HepG2 (cell line): ENCODE measurements at regions not wholly inside any gene's neighbourhood (a gene's known extent, or its start where the extent isn't known, plus 50 kb on each side); places are given as distances from the start of the nearest gene placed in this dataset.
A peak's percentile ranks its signal among the peaks of the same experiment; 100 is the strongest.

Experiments used
- ATAC-seq: fragments of 200-7000 bp; cut with Tn5 transposase; 3 replicates; pipeline ENCODE4 v1.9.1; 2020; ENCODE audit warnings: mild to moderate bottlenecking, moderate library complexity
- BruUV-seq: library from RNA; stranded (reverse); fragments of 400-500 nt; replicated peaks from 2 replicates; lab custom pipeline; 2021; lab: Mats Ljungman, UMichigan
- CTCF ChIA-PET: fragments of 300-600 bp; formaldehyde crosslinking; extraction: SDS; loops from one replicate; lab custom pipeline; 2021; ENCODE audit warnings: low total read pairs, inconsistent platforms, low intra/inter-chr PET ratio; lab: Yijun Ruan, JAX
- POLR2A ChIA-PET: fragments of 350-600 bp; sonication (Branson Sonifier 250); formaldehyde crosslinking; loops from one replicate; lab custom pipeline; 2020; ENCODE audit warnings: antibody characterized with exemption, inconsistent platforms; lab: Yijun Ruan, JAX
- DNase-seq: peaks from one replicate; pipeline ENCODE4 v3.0.0-alpha.2; 2015; ENCODE audit warnings: low spot score
- FAIRE-seq: peaks from 3 replicates; lab custom pipeline; 2011; peaks lifted over from hg19 to GRCh38; lab: Jason Lieb, UNC
- H2AFZ ChIP-seq: one replicate; pipeline ENCODE4 v1.6.1; 2011; ENCODE audit warnings: low read length, inconsistent platforms
- H3K27ac ChIP-seq: fragments of 300-600 bp; 3 replicates; pipeline ENCODE4 v1.8.0; 2011; ENCODE audit warnings: mixed run types, mild to moderate bottlenecking, mixed read lengths, low read length, inconsistent platforms; ENCODE audit not compliant: insufficient read depth; ENCODE audit errors: extremely low read length
- H3K27me3 ChIP-seq, 2 experiments: fragments of 200-600 bp in 1 of 2; 2 replicates in 1 of 2; 3 replicates in 1 of 2; pipeline versions ENCODE4 v1.6.0 to v1.8.0; 2011; ENCODE audit warnings: low read length in 2 of 2, mild to moderate bottlenecking in 2 of 2, moderate library complexity in 2 of 2, inconsistent platforms in 1 of 2; ENCODE audit not compliant: insufficient read depth in 2 of 2, control insufficient read depth in 1 of 2
- H3K36me3 ChIP-seq, 2 experiments: fragments of 200-600 bp in 1 of 2; replicated peaks in 1 of 2; 2 replicates in 1 of 2; 3 replicates in 1 of 2; pipeline versions ENCODE4 v1.5.1 to v1.8.0; 2011; ENCODE audit warnings: low read length in 2 of 2, inconsistent platforms in 1 of 2; ENCODE audit not compliant: insufficient read depth in 2 of 2, control insufficient read depth in 1 of 2
- H3K4me1 ChIP-seq: 2 replicates; pipeline ENCODE4 v1.5.1; 2012; ENCODE audit warnings: low read length, inconsistent platforms; ENCODE audit not compliant: insufficient read depth
- H3K4me2 ChIP-seq: 2 replicates; pipeline ENCODE4 v1.6.0; 2011; ENCODE audit warnings: low read depth, low read length, inconsistent platforms
- H3K4me3 ChIP-seq, 3 experiments: fragments of 200-600 bp in 1 of 3; sonication (generic), shearing (Covaris generic) in 1 of 3; replicated peaks in 1 of 3; 2 replicates each; pipeline ENCODE4 v1.5.1; 2011 to 2016; ENCODE audit warnings: low read length in 3 of 3, inconsistent platforms in 2 of 3, low read depth in 2 of 3, mild to moderate bottlenecking in 2 of 3, control low read depth in 1 of 3, mixed read lengths in 1 of 3; ENCODE audit not compliant: insufficient read depth in 1 of 3
- H3K79me2 ChIP-seq: one replicate; pipeline ENCODE4 v1.6.1; 2011; ENCODE audit warnings: low read length, inconsistent platforms; ENCODE audit not compliant: insufficient read depth
- H3K9ac ChIP-seq: 2 replicates; pipeline ENCODE4 v1.6.0; 2011; ENCODE audit warnings: mild to moderate bottlenecking, low read depth, low read length, inconsistent platforms; ENCODE audit not compliant: insufficient read depth
- H3K9me3 ChIP-seq: 2 replicates; pipeline ENCODE4 v1.5.1; 2012; ENCODE audit warnings: mild to moderate bottlenecking, low read length
- H4K20me1 ChIP-seq: 2 replicates; pipeline ENCODE4 v1.6.0; 2011; ENCODE audit warnings: inconsistent platforms, mild to moderate bottlenecking, low read length, moderate library complexity; ENCODE audit not compliant: insufficient read depth
- ARID4A ChIP-seq: sonication (generic); formaldehyde crosslinking; IDR thresholded peaks from 2 replicates; pipeline ENCODE4 v1.5.0; 2020; ENCODE audit warnings: mild to moderate bottlenecking, missing genetic modification reagents, borderline replicate concordance
- CCDC6 ChIP-seq: sonication (generic); formaldehyde crosslinking; IDR thresholded peaks from 2 replicates; pipeline ENCODE4 v1.8.1; 2022; ENCODE audit warnings: mild to moderate bottlenecking, missing genetic modification reagents, moderate library complexity
- ETV5 ChIP-seq: IDR thresholded peaks from 2 replicates; pipeline ENCODE4 v1.6.1; 2018; ENCODE audit warnings: missing biosample characterization, missing genetic modification reagents, inconsistent platforms, borderline replicate concordance
- HNRNPK ChIP-seq: fragments of 200-400 bp; formaldehyde crosslinking; IDR thresholded peaks from 2 replicates; pipeline ENCODE4 v1.6.1; 2018; ENCODE audit warnings: low read length, low read depth, moderate library complexity, mild to moderate bottlenecking; ENCODE audit not compliant: poor library complexity, severe bottlenecking
- PLRG1 ChIP-seq: fragments of 450-650 bp; conservative IDR thresholded peaks from 2 replicates; pipeline ENCODE4 v1.6.1; 2016
- RFX5 ChIP-seq: IDR thresholded peaks from 2 replicates; pipeline ENCODE4 v1.6.1; 2011; ENCODE audit warnings: low read depth, low read length, improper control_type of control experiment
- SMYD3 ChIP-seq: sonication (generic); formaldehyde crosslinking; IDR thresholded peaks from 2 replicates; pipeline ENCODE4 v1.8.1; 2023; ENCODE audit warnings: mild to moderate bottlenecking, missing genetic modification reagents
- SNRNP70 ChIP-seq: fragments of 200-400 bp; formaldehyde crosslinking; IDR thresholded peaks from 2 replicates; pipeline ENCODE4 v1.6.1; 2017; ENCODE audit warnings: mild to moderate bottlenecking, low read depth, low read length, moderate library complexity
- TCF7L2 ChIP-seq: IDR thresholded peaks from 2 replicates; pipeline ENCODE4 v1.6.1; 2011; ENCODE audit warnings: mild to moderate bottlenecking, low read depth, low read length, moderate library complexity
- ZMAT3 ChIP-seq: sonication (generic); formaldehyde crosslinking; conservative IDR thresholded peaks from 2 replicates; pipeline ENCODE4 v1.7.0; 2021; ENCODE audit warnings: missing genetic modification reagents
- ZNF121 ChIP-seq: sonication (generic); formaldehyde crosslinking; IDR thresholded peaks from 2 replicates; pipeline ENCODE4 v1.5.0; 2020; ENCODE audit warnings: mild to moderate bottlenecking, missing genetic modification reagents
- ZNF282 ChIP-seq: fragments of 450-650 bp; IDR thresholded peaks from 2 replicates; pipeline ENCODE4 v1.6.1; 2018; ENCODE audit not compliant: partially characterized antibody
- ZNF563 ChIP-seq: sonication (generic); formaldehyde crosslinking; IDR thresholded peaks from 2 replicates; pipeline ENCODE4 v1.8.0; 2022; ENCODE audit warnings: mild to moderate bottlenecking, moderate library complexity, missing genetic modification reagents
- ZNF644 ChIP-seq: IDR thresholded peaks from 2 replicates; pipeline ENCODE4 v1.6.1; 2016; ENCODE audit warnings: low read depth
- ZNF839 ChIP-seq: sonication (generic); formaldehyde crosslinking; IDR thresholded peaks from 2 replicates; pipeline ENCODE4 v1.4.0; 2020; ENCODE audit warnings: missing genetic modification reagents, mild to moderate bottlenecking, borderline replicate concordance
- WGBS: methylation state at CpG from one replicate; pipeline ENCODE4 v1.1.6; 2017; ENCODE audit warnings: low lambda C conversion rate; 5-methylcytosine and 5-hydroxymethylcytosine counted together
- in situ Hi-C: cut with HindIII; loops from 2 replicates; pipeline ENCODE4 v1.10.0; 2017; ENCODE audit warnings: low pct_unique_long_range_greater_than_20kb; ENCODE audit not compliant: extremely low pct_ligation_motif_present
- intact Hi-C: fragments of 100-400 bp; cut with micrococcal nuclease; formaldehyde crosslinking; loops from one replicate; pipeline ENCODE4 v1.10.0; 2022; ENCODE audit not compliant: unreplicated experiment
- TF ChIP-seq, protein P1 (sequence below): sonication (generic); formaldehyde crosslinking; IDR thresholded peaks from 2 replicates; pipeline ENCODE4 v1.4.0; 2020; ENCODE audit warnings: missing genetic modification reagents

DNA sequence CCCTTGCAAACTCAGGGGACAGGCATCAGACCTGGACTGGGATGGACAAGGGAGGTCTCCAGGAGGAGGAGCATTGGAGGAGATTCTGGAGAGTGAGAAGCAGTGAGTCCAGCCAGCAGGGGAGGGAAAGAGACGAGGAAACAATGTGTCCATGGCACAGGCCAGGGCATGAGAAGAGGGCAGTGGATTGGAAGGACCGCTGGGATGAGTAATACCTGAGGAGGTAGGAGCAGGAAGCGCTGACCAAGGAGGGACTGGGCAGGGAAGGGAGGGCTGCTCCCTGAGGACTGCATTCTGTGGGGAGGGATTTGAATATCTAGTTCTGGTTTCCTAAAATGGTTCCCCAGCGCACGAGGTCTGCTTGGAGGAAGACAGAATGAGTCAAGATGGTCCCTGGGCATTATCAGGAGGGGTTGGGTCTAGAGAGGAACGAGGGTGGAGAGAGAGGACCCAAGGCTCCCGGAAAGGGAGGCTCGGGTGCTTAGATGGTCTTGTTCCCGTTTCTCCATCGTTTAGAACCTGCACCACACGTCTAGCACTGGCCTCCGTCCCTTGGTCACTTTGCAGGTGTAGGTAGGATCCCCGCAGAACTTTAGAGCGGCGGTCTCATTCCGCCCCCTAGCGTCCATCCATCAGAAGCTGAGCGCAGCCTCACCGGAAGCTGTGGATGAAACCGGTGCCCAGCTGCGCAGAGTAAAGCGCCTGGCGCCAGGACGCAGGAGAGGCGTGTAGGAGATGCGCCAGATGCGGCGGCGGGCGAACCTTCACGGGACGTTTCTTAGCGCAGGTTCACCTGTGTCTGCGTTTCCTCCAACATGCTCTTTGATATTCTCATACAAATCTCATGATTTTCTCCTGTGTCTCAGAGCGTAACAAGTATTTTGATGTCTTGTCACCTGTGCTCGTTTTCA is 190.7 kb upstream of the NDN start:
- Histone ChIP-seq H3K9me3 (no peaks in the 10 kb centered on the region), H3K79me2 (no peaks in the 10 kb centered on the region), H3K4me1 (no peaks in the 10 kb centered on the region), H2AFZ (no peak overlapping the region), H3K27me3 (no peaks in the 10 kb centered on the region; a peak in 1 of 5 replicates), H3K36me3 (no peaks in the 10 kb centered on the region), H3K27ac (no peak overlapping the region), H3K9ac (no peak overlapping the region), H3K4me2 (peak overlapping the region; percentile 48), H4K20me1 (no peaks in the 10 kb centered on the region), H3K4me3 (no peak overlapping the region; a peak in 1 of 6 replicates)
- BruUV-seq = no TSS peak
- ChIA-PET CTCF (interaction anchor here (1.1 to 3.5 kb wide), 5 partner anchors 21 to 248 kb away, joined by 3 to 17 read pairs (median 10); no protein-coding TSS in a partner anchor), POLR2A (no interaction called here)
- intact Hi-C loops = loop anchor here (1.0 kb wide), 2 partner anchors 235 to 380 kb away; no protein-coding TSS in a partner anchor
- WGBS = 12% methylated on average over 27 of the region's 36 CpGs
- in situ Hi-C loops = no loop called here
- ATAC-seq (peak; percentile 100), DNase-seq (peak; percentile 50), FAIRE-seq (peak; percentile 81)
- TF ChIP-seq ZNF644 (CRISPR knock-in tag) (no peak), RFX5 (no peak), SMYD3 (CRISPR knock-in tag) (no peak), ETV5 (CRISPR knock-in tag) (peak; percentile 78; the same call in 1 of the 2 replicates), TCF7L2 (no peak), CCDC6 (no peak), ARID4A (CRISPR knock-in tag) (no peak), ZNF563 (CRISPR knock-in tag) (no peak), ZNF121 (CRISPR knock-in tag) (no peak), SNRNP70 (no peak), ZNF282 (no peak), ZMAT3 (CRISPR knock-in tag) (no peak), ZNF839 (CRISPR knock-in tag) (no peak), HNRNPK (no peak), PLRG1 (no peak)
- TF ChIP-seq, protein P1, sequence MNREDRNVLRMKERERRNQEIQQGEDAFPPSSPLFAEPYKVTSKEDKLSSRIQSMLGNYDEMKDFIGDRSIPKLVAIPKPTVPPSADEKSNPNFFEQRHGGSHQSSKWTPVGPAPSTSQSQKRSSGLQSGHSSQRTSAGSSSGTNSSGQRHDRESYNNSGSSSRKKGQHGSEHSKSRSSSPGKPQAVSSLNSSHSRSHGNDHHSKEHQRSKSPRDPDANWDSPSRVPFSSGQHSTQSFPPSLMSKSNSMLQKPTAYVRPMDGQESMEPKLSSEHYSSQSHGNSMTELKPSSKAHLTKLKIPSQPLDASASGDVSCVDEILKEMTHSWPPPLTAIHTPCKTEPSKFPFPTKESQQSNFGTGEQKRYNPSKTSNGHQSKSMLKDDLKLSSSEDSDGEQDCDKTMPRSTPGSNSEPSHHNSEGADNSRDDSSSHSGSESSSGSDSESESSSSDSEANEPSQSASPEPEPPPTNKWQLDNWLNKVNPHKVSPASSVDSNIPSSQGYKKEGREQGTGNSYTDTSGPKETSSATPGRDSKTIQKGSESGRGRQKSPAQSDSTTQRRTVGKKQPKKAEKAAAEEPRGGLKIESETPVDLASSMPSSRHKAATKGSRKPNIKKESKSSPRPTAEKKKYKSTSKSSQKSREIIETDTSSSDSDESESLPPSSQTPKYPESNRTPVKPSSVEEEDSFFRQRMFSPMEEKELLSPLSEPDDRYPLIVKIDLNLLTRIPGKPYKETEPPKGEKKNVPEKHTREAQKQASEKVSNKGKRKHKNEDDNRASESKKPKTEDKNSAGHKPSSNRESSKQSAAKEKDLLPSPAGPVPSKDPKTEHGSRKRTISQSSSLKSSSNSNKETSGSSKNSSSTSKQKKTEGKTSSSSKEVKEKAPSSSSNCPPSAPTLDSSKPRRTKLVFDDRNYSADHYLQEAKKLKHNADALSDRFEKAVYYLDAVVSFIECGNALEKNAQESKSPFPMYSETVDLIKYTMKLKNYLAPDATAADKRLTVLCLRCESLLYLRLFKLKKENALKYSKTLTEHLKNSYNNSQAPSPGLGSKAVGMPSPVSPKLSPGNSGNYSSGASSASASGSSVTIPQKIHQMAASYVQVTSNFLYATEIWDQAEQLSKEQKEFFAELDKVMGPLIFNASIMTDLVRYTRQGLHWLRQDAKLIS = no peak
